Heart right ventricle (tissue), 16 donors: ENCODE measurements at regions not wholly inside any gene's neighbourhood (a gene's known extent, or its start where the extent isn't known, plus 50 kb on each side); places are given as distances from the start of the nearest gene placed in this dataset.
"Not testable (repeated sequence)": the region's sequence is repeated elsewhere in the genome, so short reads cannot be mapped to it uniquely, and the experiment has no call there.

ENCODE experiments used
- ATAC-seq, 8 donors: fragments of 200-7000 bp; cut with Tn5 transposase; one replicate each; pipeline ENCODE4 v1.9.1; 2020; ENCODE audit warnings: mild to moderate bottlenecking in 8 of 8, moderate library complexity in 8 of 8, moderate number of reproducible peaks in 1 of 8
- DNase-seq, 2 donors: peaks; one replicate each; pipeline ENCODE4 v3.0.0-alpha.2; 2020
- H3K27ac ChIP-seq, 10 donors: fragments of 200-600 bp; sonication (generic) in 2 of 10; one replicate each; pipeline versions ENCODE4 v1.5.0 to v1.8.0; 2020 to 2022; ENCODE audit warnings: mild to moderate bottlenecking in 3 of 10
- H3K27me3 ChIP-seq, 7 donors: fragments of 200-600 bp; one replicate each; pipeline ENCODE4 v1.8.0; 2021 to 2022; ENCODE audit warnings: mild to moderate bottlenecking in 2 of 7
- H3K36me3 ChIP-seq, 9 donors: fragments of 200-600 bp; sonication (generic) in 1 of 9; one replicate each; pipeline versions ENCODE4 v1.5.0 to v1.8.0; 2020 to 2022; ENCODE audit warnings: mild to moderate bottlenecking in 2 of 9
- H3K4me1 ChIP-seq, 9 donors: fragments of 200-600 bp; sonication (generic) in 1 of 9; one replicate each; pipeline versions ENCODE4 v1.5.0 to v1.8.0; 2020 to 2022; ENCODE audit warnings: mild to moderate bottlenecking in 4 of 9
- H3K4me3 ChIP-seq, 10 donors: fragments of 200-600 bp; sonication (generic) in 2 of 10; one replicate each; pipeline versions ENCODE4 v1.5.0 to v1.8.0; 2020 to 2022; ENCODE audit warnings: mild to moderate bottlenecking in 7 of 10, moderate library complexity in 2 of 10
- H3K9me3 ChIP-seq, 11 donors: fragments of 200-600 bp in 10 of 11; sonication (generic) in 2 of 11; one replicate each; pipeline versions ENCODE4 v1.5.0 to v1.8.0; 2013 to 2022; ENCODE audit warnings: mild to moderate bottlenecking in 2 of 11, control low read depth in 1 of 11, moderate library complexity in 1 of 11
- CTCF ChIP-seq, 9 donors: fragments of 200-600 bp; sonication (generic) in 2 of 9; IDR thresholded peaks; one replicate each; pipeline versions ENCODE4 v1.5.0 to v1.8.0; 2021 to 2022; ENCODE audit warnings: antibody characterized with exemption in 9 of 9, mild to moderate bottlenecking in 5 of 9, moderate library complexity in 1 of 9
- WGBS, 2 donors: extraction: QIAGEN DNeasy Blood & Tissue Kit; methylation state at CpG; one replicate each; pipeline ENCODE4 v1.1.7; 2013; ENCODE audit warnings: inconsistent platforms in 1 of 2; 5-methylcytosine and 5-hydroxymethylcytosine counted together
- intact Hi-C, 10 donors: fragments of 100-400 bp; cut with DNase I; formaldehyde crosslinking; loops; one replicate each; pipeline versions ENCODE4 v1.11.1 to v1.14.2; 2022
- donor health status: Arrhythmogenic right ventricular cardiomyopathy.
- donor health status: ischemic (EF 13 %, LVEDD 7.1; RV severe dilation, severe dysfunction).
- donor health status: healthy with polysubstance abuse.
- donor health status: DM: no; HTN: yes; CAD: no.
- donor health status: DM: no; HTN: no; CAD: no.
- donor health status: ischemic (EF 25% LVEDD 6.9; RV normal size, moderate dysfunction).
- donor health status: ischemic (EF 25% LVEDD 5.7; RV mildly dilated, moderate dysfunction).
- donor health status: healthy.
- donor health status: DM: yes; HTN: yes; CAD: no.
- donor health status: Ischemic cardiomyopathy.
- donor health status: ischemic (EF 35%, LVEDD 5.7; RV mildly dilated, moderate dysfunction).
- donor health status: nonischemic (EF 11% LVEDD 7.7; RV severe dilation, severe dysfunction).
- donor health status: DM: yes; HTN: yes; CAD: no.
- donor health status: PGD.
- donor health status: ischemic (EF 29% LVEDD 5.4; RV normal size, mild dysfunction).
- donor health status: nonischemic (EF 23%, LVEDD 6.1; RV moderate dilation, normal function).

DNA sequence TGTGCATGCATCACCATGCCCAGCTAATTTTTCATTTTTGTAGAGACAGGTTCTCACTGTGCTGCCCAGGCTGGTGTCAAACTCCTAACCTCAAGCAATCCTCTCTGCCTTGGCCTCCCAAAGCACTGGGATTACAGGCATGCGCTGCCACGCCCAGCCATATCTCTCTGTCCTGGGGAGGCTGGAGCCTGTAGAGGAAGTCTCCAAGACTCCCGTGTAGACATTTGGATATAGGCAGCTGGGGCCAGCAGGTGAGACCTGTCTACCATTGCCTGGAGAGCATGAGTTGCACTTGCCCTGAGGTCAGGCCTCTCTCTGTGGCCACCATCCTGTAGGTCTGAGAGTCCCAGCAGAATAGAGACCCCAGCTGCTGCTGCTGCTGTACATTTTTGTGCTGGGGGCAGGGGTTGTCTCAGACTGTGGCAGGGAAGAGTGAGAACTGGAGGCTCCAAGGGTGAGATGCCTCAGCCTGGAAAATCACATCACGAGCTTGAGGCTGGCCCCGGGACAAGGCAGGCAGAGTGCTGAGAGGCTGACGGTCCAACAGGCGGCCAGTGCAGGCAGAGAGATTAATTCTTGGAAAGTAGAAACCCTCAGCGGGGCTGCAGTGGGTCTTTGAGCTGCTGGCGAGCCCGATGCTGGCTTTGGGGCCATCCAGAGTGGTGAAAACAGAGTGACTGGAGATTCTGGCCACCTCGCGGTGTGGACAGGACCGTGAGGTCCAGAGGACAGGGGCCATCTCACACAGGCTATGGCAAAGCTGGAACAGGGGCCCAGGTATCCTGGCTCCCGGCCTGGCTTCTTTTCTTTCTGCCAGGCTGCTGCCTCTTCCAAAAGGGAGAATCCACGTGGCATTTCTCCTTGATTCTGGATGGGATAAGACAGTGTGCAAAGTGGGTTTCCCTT, 60.9 kb downstream of the TMEM270 start:
- intact Hi-C loops: no loop called here
- peak; percentile 42 to 91 (median 72) for ATAC-seq
- WGBS, 2 donors: 51 to 59% methylated on average over 15 of the region's 15 CpGs

GRCh38 chr7:73928644-73929043, 67.7 kb downstream of the TMEM270 start:
- DNase-seq, H3K4me1 ChIP-seq, ATAC-seq, H3K4me3 ChIP-seq, H3K27me3 ChIP-seq, H3K36me3 ChIP-seq, intact Hi-C loops, H3K27ac ChIP-seq: not testable (repeated sequence)
- H3K9me3 ChIP-seq: peaks cover 0 to 22% (median 6%) of the 10 kb centered on the region in 11 donors
- 91 to 93% methylated on average over 9 of the region's 9 CpGs for WGBS, 2 donors

More for the DNA sequence above, 60.9 kb downstream of the TMEM270 start:
- Histone ChIP-seq H3K4me3 (no peak overlapping the region), H3K4me1 (peaks cover 0 to 10% (median 3%) of the 10 kb centered on the region in 9 donors), H3K27ac (peak overlapping the region in 1 of 10 donors; percentile 36), H3K36me3 (no peaks in the 10 kb centered on the region), H3K27me3 (no peaks in the 10 kb centered on the region), H3K9me3 (peaks cover 0 to 16% (median 6%) of the 10 kb centered on the region in 11 donors)
- no peak for TF ChIP-seq CTCF (IDR thresholded peaks at IDR 0.05)
- DNase-seq: no peak

GRCh38 chr7:73931502-73931901, 70.5 kb downstream of the TMEM270 start:
- Histone ChIP-seq H3K27ac (no peak overlapping the region), H3K4me3 (no peak overlapping the region), H3K4me1 (no peaks in the 10 kb centered on the region), H3K9me3 (peaks cover 0 to 9% (median 4%) of the 10 kb centered on the region in 11 donors), H3K36me3 (no peaks in the 10 kb centered on the region), H3K27me3 (peaks cover 0 to 9% (median 0%) of the 10 kb centered on the region in 7 donors)
- DNase-seq (no peak), ATAC-seq (no peak)
- 94 to 95% methylated on average over 5 of the region's 5 CpGs for WGBS, 2 donors
- no peak for TF ChIP-seq CTCF (IDR thresholded peaks at IDR 0.05)
- intact Hi-C loops: no loop called here

GRCh38 chr7:73932364-73932763, 71.4 kb downstream of the TMEM270 start:
- peaks cover 0 to 9% (median 0%) of the 10 kb centered on the region in 7 donors for H3K27me3 ChIP-seq
- ATAC-seq (no peak), DNase-seq (no peak)
- no peaks in the 10 kb centered on the region for H3K4me1 ChIP-seq
- H3K9me3 ChIP-seq: peaks cover 0 to under 1% (median 0%) of the 10 kb centered on the region in 11 donors
- TF ChIP-seq CTCF (IDR thresholded peaks at IDR 0.05): no peak
- H3K4me3 ChIP-seq: no peak overlapping the region
- WGBS, 2 donors: 88 to 94% methylated on average over 4 of the region's 4 CpGs
- H3K36me3 ChIP-seq: no peaks in the 10 kb centered on the region
- intact Hi-C loops: no loop called here
- H3K27ac ChIP-seq: no peak overlapping the region

GRCh38 chr7:73933091-73933490, 72.1 kb downstream of the TMEM270 start:
- 94 to 95% methylated on average over 2 of the region's 2 CpGs for WGBS, 2 donors
- DNase-seq: no peak
- peaks cover 0 to 9% (median 0%) of the 10 kb centered on the region in 7 donors for H3K27me3 ChIP-seq
- no peak for ATAC-seq
- no peaks in the 10 kb centered on the region for H3K4me1 ChIP-seq
- no peak overlapping the region for H3K27ac ChIP-seq
- TF ChIP-seq CTCF (IDR thresholded peaks at IDR 0.05): no peak
- intact Hi-C loops: no loop called here
- H3K36me3 ChIP-seq: no peaks in the 10 kb centered on the region
- H3K9me3 ChIP-seq: no peaks in the 10 kb centered on the region
- no peak overlapping the region for H3K4me3 ChIP-seq
